ENCODE measurements at regions not wholly inside any gene's neighbourhood (a gene's known extent, or its start where the extent isn't known, plus 50 kb on each side); places are given as distances from the start of the nearest gene placed in this dataset.

DNA sequence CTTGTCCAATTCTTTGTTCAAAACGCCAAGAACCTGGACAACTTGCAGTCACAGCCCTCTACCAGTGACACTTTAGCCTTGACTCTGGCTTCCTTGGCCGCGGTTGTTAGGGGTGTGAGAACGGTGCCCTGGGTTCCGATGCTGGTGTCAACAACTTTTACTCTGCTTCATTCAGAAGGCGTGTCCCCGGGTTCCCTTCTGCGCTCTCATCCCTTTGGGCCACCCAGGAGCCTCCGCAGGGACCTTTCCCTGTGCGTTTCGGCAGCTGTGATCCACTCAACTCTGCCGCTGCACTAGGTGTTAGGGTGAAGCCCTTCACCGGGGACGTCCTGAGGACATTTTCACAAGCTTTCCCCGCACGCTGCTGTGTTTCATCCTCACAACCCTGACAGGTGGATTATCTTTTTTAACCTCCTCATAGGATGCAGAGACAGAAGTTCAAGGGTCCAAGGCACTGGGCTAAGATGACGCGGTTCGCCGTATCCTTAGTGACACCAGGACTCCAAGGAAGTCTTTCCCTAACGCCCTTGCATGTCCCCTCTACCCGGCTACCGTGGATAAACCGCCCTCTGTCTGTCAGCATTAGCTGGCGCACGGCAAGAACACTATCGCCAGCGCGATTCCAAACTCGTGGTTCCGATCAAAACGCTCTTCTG lies 133.5 kb upstream of the SHH start:
- H3F3A ChIP-seq (ENCODE audit: insufficient read depth, low read length, poor library complexity, severe bottlenecking) = no peaks in the 10 kb centered on the region
- H3K9ac ChIP-seq (ENCODE audit: low read length) = no peak overlapping the region
- H3K4me2 ChIP-seq (ENCODE audit: low read length) = no peak overlapping the region
- no peak overlapping the region for H2AFZ ChIP-seq (ENCODE audit: low read depth, low read length)
- H3K9me2 ChIP-seq (ENCODE audit: insufficient read depth, low read length) = no peaks in the 10 kb centered on the region
- TF ChIP-seq SMC3 (conservative IDR thresholded peaks at IDR 0.05; ENCODE audit: poor library complexity) (no peak), RAD21 (conservative IDR thresholded peaks at IDR 0.05) (no peak), MXI1 (conservative IDR thresholded peaks at IDR 0.05; ENCODE audit: poor library complexity, severe bottlenecking) (no peak), EZH2 (IDR thresholded peaks at IDR 0.05; ENCODE audit: borderline replicate concordance, insufficient read depth, low read length, poor library complexity, severe bottlenecking) (no peak), CTCF (IDR thresholded peaks at IDR 0.05; ENCODE audit: poor library complexity, severe bottlenecking) (no peak), EP300 (conservative IDR thresholded peaks at IDR 0.05; ENCODE audit: poor library complexity, severe bottlenecking) (no peak), POLR2AphosphoS5 (IDR thresholded peaks at IDR 0.05) (no peak), TAF1 (IDR thresholded peaks at IDR 0.05; ENCODE audit: low read depth) (no peak)
- TF ChIP-seq, protein P1, sequence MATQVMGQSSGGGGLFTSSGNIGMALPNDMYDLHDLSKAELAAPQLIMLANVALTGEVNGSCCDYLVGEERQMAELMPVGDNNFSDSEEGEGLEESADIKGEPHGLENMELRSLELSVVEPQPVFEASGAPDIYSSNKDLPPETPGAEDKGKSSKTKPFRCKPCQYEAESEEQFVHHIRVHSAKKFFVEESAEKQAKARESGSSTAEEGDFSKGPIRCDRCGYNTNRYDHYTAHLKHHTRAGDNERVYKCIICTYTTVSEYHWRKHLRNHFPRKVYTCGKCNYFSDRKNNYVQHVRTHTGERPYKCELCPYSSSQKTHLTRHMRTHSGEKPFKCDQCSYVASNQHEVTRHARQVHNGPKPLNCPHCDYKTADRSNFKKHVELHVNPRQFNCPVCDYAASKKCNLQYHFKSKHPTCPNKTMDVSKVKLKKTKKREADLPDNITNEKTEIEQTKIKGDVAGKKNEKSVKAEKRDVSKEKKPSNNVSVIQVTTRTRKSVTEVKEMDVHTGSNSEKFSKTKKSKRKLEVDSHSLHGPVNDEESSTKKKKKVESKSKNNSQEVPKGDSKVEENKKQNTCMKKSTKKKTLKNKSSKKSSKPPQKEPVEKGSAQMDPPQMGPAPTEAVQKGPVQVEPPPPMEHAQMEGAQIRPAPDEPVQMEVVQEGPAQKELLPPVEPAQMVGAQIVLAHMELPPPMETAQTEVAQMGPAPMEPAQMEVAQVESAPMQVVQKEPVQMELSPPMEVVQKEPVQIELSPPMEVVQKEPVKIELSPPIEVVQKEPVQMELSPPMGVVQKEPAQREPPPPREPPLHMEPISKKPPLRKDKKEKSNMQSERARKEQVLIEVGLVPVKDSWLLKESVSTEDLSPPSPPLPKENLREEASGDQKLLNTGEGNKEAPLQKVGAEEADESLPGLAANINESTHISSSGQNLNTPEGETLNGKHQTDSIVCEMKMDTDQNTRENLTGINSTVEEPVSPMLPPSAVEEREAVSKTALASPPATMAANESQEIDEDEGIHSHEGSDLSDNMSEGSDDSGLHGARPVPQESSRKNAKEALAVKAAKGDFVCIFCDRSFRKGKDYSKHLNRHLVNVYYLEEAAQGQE (IDR thresholded peaks at IDR 0.05; ENCODE audit: borderline replicate concordance) = no peak
- no peak overlapping the region for H3K27ac ChIP-seq (ENCODE audit: low read length)
- H3K79me2 ChIP-seq (replicated peaks; ENCODE audit: insufficient read depth, low read length) = no peaks in the 10 kb centered on the region
- H3K36me3 ChIP-seq (ENCODE audit: insufficient read depth, low read length) = no peaks in the 10 kb centered on the region
- no peak overlapping the region for H3K4me3 ChIP-seq (ENCODE audit: low read length)
- no peaks in the 10 kb centered on the region for H4K20me1 ChIP-seq (ENCODE audit: insufficient read depth)
- no peaks in the 10 kb centered on the region for H3K9me3 ChIP-seq (ENCODE audit: low read length)
- no peaks in the 10 kb centered on the region for H3K27me3 ChIP-seq (ENCODE audit: insufficient read depth, low read depth, low read length)

DNA sequence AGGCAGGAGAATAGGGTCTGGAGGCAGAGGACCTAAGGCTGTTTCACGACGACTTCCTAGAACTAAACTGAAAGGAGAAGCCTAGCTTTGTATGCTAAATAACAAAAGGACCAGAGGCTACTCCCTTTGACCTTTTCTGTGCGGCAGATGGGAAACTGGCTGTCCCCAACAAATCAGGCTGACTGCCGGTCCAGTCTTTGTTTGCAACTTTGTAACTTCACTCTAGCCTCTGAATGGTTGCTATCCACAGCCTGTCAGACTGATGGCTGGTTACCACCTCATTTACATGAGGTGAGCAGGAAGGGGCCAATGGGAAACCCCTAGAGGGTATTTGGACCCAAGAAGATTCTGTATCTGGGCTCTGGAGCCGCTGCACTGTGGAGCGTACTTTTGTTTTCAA lies 132.6 kb upstream of the SHH start:
- Histone ChIP-seq H3K79me2 (replicated peaks; ENCODE audit: insufficient read depth, low read length) (no peaks in the 10 kb centered on the region), H3F3A (ENCODE audit: insufficient read depth, low read length, poor library complexity, severe bottlenecking) (no peaks in the 10 kb centered on the region), H3K27me3 (ENCODE audit: insufficient read depth, low read depth, low read length) (no peaks in the 10 kb centered on the region), H3K4me2 (ENCODE audit: low read length) (no peak overlapping the region), H3K27ac (ENCODE audit: low read length) (no peak overlapping the region), H3K4me3 (ENCODE audit: low read length) (no peak overlapping the region), H3K36me3 (ENCODE audit: insufficient read depth, low read length) (no peaks in the 10 kb centered on the region), H2AFZ (ENCODE audit: low read depth, low read length) (no peak overlapping the region), H3K9me2 (ENCODE audit: insufficient read depth, low read length) (no peaks in the 10 kb centered on the region), H3K9ac (ENCODE audit: low read length) (no peak overlapping the region), H4K20me1 (ENCODE audit: insufficient read depth) (no peaks in the 10 kb centered on the region), H3K9me3 (ENCODE audit: low read length) (no peaks in the 10 kb centered on the region)
- no peak for TF ChIP-seq RAD21 (conservative IDR thresholded peaks at IDR 0.05)
- TF ChIP-seq, protein P1 (IDR thresholded peaks at IDR 0.05; ENCODE audit: borderline replicate concordance) = no peak
- no peak for TF ChIP-seq TAF1 (IDR thresholded peaks at IDR 0.05; ENCODE audit: low read depth)
- no peak for TF ChIP-seq EZH2 (IDR thresholded peaks at IDR 0.05; ENCODE audit: borderline replicate concordance, insufficient read depth, low read length, poor library complexity, severe bottlenecking)
- TF ChIP-seq SMC3 (conservative IDR thresholded peaks at IDR 0.05; ENCODE audit: poor library complexity) = no peak
- TF ChIP-seq MXI1 (conservative IDR thresholded peaks at IDR 0.05; ENCODE audit: poor library complexity, severe bottlenecking) = no peak
- TF ChIP-seq CTCF (IDR thresholded peaks at IDR 0.05; ENCODE audit: poor library complexity, severe bottlenecking) = no peak
- no peak for TF ChIP-seq POLR2AphosphoS5 (IDR thresholded peaks at IDR 0.05)
- no peak for TF ChIP-seq EP300 (conservative IDR thresholded peaks at IDR 0.05; ENCODE audit: poor library complexity, severe bottlenecking)

Data from neural cell (in vitro differentiated cells).